Caco-2 (cell line): ENCODE measurements at regions not wholly inside any gene's neighbourhood (a gene's known extent, or its start where the extent isn't known, plus 50 kb on each side); places are given as distances from the start of the nearest gene placed in this dataset.

Source experiments
- BruUV-seq: library from RNA; stranded (reverse); fragments of 400-500 nt; replicated peaks from 2 replicates; lab custom pipeline; 2021; lab: Mats Ljungman, UMichigan
- CTCF ChIA-PET: fragments of 300-600 bp; sonication (Branson Sonifier 250); formaldehyde crosslinking; loops from one replicate; lab custom pipeline; 2022; ENCODE audit warnings: antibody characterized with exemption; lab: Charles Lee
- POLR2A ChIA-PET: fragments of 300-600 bp; sonication (Branson Sonifier 250); formaldehyde crosslinking; loops from one replicate; lab custom pipeline; 2022; ENCODE audit warnings: antibody characterized with exemption; lab: Charles Lee
- DNase-seq, 2 experiments: peaks; one replicate each; pipeline versions ENCODE4 v3.0.0 to v3.0.0-alpha.2; 2020 to 2022
- H3K27me3 ChIP-seq: replicated peaks from 2 replicates; pipeline ENCODE4 v1.6.0; 2011; ENCODE audit warnings: low read length; ENCODE audit not compliant: control insufficient read depth, insufficient read depth
- H3K36me3 ChIP-seq: 2 replicates; pipeline ENCODE4 v1.5.1; 2011; ENCODE audit warnings: low read length; ENCODE audit not compliant: control insufficient read depth, insufficient read depth
- H3K4me1 ChIP-seq: fragments of 250-450 bp; sonication (Bioruptor Pico); 2 replicates; pipeline ENCODE4 v1.5.1; 2020; ENCODE audit warnings: mild to moderate bottlenecking
- H3K4me3 ChIP-seq: 2 replicates; pipeline ENCODE4 v1.5.1; 2011; ENCODE audit warnings: low read depth, mild to moderate bottlenecking, control low read depth, low read length
- H3K9me3 ChIP-seq: fragments of 250-450 bp; sonication (Bioruptor Pico); 2 replicates; pipeline ENCODE4 v1.5.1; 2020; ENCODE audit warnings: mild to moderate bottlenecking, moderate library complexity
- H3K27ac Mint-ChIP-seq: one replicate; pipeline ENCODE4 v1.8.0; 2022; ENCODE audit warnings: mixed read lengths; ENCODE audit not compliant: unreplicated experiment
- H3K27me3 Mint-ChIP-seq: one replicate; pipeline ENCODE4 v1.8.0; 2022; ENCODE audit warnings: mixed read lengths; ENCODE audit not compliant: insufficient read depth, unreplicated experiment
- H3K36me3 Mint-ChIP-seq: one replicate; pipeline ENCODE4 v1.8.0; 2022; ENCODE audit warnings: mild to moderate bottlenecking, mixed read lengths; ENCODE audit not compliant: insufficient read depth, unreplicated experiment
- H3K4me1 Mint-ChIP-seq: one replicate; pipeline ENCODE4 v1.8.0; 2022; ENCODE audit warnings: low read depth, mixed read lengths; ENCODE audit not compliant: unreplicated experiment
- H3K4me3 Mint-ChIP-seq: one replicate; pipeline ENCODE4 v1.8.0; 2022; ENCODE audit warnings: mild to moderate bottlenecking, moderate library complexity, mixed read lengths; ENCODE audit not compliant: unreplicated experiment
- H3K9me3 Mint-ChIP-seq: one replicate; pipeline ENCODE4 v1.8.0; 2022; ENCODE audit warnings: mixed read lengths; ENCODE audit not compliant: unreplicated experiment
- intact Hi-C: fragments of 100-400 bp; cut with micrococcal nuclease; formaldehyde crosslinking; loops from one replicate; pipeline ENCODE4 v1.10.0; 2022; ENCODE audit not compliant: unreplicated experiment
- TF ChIP-seq, protein P1 (sequence below), 2 experiments: fragments of 200-600 bp in 1 of 2; IDR thresholded peaks; 1 replicate in 1 of 2; 2 replicates in 1 of 2; pipeline versions ENCODE4 v1.5.1 to v1.8.0; 2011 to 2022; ENCODE audit warnings: antibody characterized with exemption in 1 of 2, control low read depth in 1 of 2, inconsistent platforms in 1 of 2, low read depth in 1 of 2, low read length in 1 of 2, mild to moderate bottlenecking in 1 of 2, moderate library complexity in 1 of 2; ENCODE audit not compliant: insufficient read depth in 1 of 2, severe bottlenecking in 1 of 2, unreplicated experiment in 1 of 2

DNA sequence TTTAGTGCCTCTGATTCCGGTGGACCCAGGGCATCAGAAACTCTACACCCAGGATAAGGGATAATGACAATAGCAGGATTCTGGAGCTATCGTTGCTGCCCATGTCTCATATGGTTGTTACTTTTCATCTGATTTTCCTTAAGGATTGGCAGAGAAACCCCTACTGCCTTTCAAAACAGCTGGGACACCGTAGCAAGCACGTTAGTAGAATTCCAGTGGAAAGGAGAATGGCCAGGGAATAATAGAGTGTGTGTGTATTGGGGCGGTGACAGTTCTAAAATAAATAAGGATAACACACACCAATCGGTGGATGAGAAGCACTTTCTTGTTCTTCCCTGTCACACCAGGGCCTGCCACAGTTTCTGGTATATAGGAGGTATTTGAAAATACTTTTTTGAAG is 251.8 kb downstream of the HAPSTR1 start:
- Mint-ChIP-seq H3K4me3 (no peak overlapping the region), H3K27ac (no peak overlapping the region), H3K4me1 (no peaks in the 10 kb centered on the region), H3K9me3 (no peaks in the 10 kb centered on the region), H3K27me3 (peaks cover 7% of the 10 kb centered on the region), H3K36me3 (no peaks in the 10 kb centered on the region)
- Histone ChIP-seq H3K4me3 (no peak overlapping the region), H3K36me3 (no peaks in the 10 kb centered on the region), H3K27me3 (no peaks in the 10 kb centered on the region), H3K9me3 (no peaks in the 10 kb centered on the region), H3K4me1 (no peaks in the 10 kb centered on the region)
- intact Hi-C loops, result no loop called here
- TF ChIP-seq, protein P1, sequence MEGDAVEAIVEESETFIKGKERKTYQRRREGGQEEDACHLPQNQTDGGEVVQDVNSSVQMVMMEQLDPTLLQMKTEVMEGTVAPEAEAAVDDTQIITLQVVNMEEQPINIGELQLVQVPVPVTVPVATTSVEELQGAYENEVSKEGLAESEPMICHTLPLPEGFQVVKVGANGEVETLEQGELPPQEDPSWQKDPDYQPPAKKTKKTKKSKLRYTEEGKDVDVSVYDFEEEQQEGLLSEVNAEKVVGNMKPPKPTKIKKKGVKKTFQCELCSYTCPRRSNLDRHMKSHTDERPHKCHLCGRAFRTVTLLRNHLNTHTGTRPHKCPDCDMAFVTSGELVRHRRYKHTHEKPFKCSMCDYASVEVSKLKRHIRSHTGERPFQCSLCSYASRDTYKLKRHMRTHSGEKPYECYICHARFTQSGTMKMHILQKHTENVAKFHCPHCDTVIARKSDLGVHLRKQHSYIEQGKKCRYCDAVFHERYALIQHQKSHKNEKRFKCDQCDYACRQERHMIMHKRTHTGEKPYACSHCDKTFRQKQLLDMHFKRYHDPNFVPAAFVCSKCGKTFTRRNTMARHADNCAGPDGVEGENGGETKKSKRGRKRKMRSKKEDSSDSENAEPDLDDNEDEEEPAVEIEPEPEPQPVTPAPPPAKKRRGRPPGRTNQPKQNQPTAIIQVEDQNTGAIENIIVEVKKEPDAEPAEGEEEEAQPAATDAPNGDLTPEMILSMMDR (IDR thresholded peaks at IDR 0.05; ENCODE audit: insufficient read depth in 1 of 2, low read depth in 1 of 2, low read length in 1 of 2, severe bottlenecking in 1 of 2, unreplicated experiment in 1 of 2), result no peak
- POLR2A ChIA-PET, result no interaction called here
- DNase-seq, result no peak
- CTCF ChIA-PET, result no interaction called here
- BruUV-seq, result no TSS peak

DNA sequence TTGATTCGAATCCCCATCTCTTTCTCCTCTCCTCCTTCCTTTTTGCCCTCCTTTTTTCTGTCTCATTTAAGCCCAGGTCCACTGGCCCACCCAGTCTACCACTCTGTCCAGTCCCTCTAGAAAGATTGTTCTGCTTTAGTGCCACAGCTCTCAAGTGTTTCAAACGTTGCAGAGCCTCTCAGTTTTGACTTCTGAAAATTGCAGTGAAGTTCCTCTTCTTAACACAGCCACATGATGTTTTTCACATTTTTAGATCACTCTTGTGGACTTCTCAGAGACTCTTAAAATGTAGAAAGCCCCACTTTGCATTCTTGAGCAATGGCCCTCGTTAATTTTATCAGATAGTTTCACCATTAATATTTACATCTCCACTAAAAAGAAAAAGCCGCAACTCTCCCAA is 253.1 kb downstream of the HAPSTR1 start:
- no peaks in the 10 kb centered on the region for H3K4me1 ChIP-seq
- CTCF ChIA-PET, result no interaction called here
- no peaks in the 10 kb centered on the region for H3K4me1 Mint-ChIP-seq
- no peaks in the 10 kb centered on the region for H3K9me3 ChIP-seq
- no peak overlapping the region for H3K4me3 ChIP-seq
- POLR2A ChIA-PET, result no interaction called here
- no peak for DNase-seq
- H3K9me3 Mint-ChIP-seq, result no peaks in the 10 kb centered on the region
- no peaks in the 10 kb centered on the region for H3K36me3 ChIP-seq
- no peaks in the 10 kb centered on the region for H3K36me3 Mint-ChIP-seq
- TF ChIP-seq, protein P1 (IDR thresholded peaks at IDR 0.05; ENCODE audit: insufficient read depth in 1 of 2, low read depth in 1 of 2, low read length in 1 of 2, severe bottlenecking in 1 of 2, unreplicated experiment in 1 of 2), result no peak
- H3K27me3 ChIP-seq, result no peaks in the 10 kb centered on the region
- no peak overlapping the region for H3K4me3 Mint-ChIP-seq
- H3K27ac Mint-ChIP-seq, result no peak overlapping the region
- no TSS peak for BruUV-seq
- peaks cover 9% of the 10 kb centered on the region for H3K27me3 Mint-ChIP-seq
- intact Hi-C loops, result no loop called here

GRCh38 chr16:9345046-9345445 is 253.6 kb downstream of the HAPSTR1 start:
- TF ChIP-seq, protein P1 (IDR thresholded peaks at IDR 0.05; ENCODE audit: insufficient read depth in 1 of 2, low read depth in 1 of 2, low read length in 1 of 2, severe bottlenecking in 1 of 2, unreplicated experiment in 1 of 2), result no peak
- BruUV-seq, result no TSS peak
- Histone ChIP-seq H3K4me3 (no peak overlapping the region), H3K9me3 (no peaks in the 10 kb centered on the region), H3K27me3 (no peaks in the 10 kb centered on the region), H3K4me1 (no peaks in the 10 kb centered on the region), H3K36me3 (no peaks in the 10 kb centered on the region)
- H3K4me3 Mint-ChIP-seq, result no peak overlapping the region
- CTCF ChIA-PET, result no interaction called here
- H3K9me3 Mint-ChIP-seq, result no peaks in the 10 kb centered on the region
- intact Hi-C loops, result no loop called here
- POLR2A ChIA-PET, result no interaction called here
- H3K36me3 Mint-ChIP-seq, result no peaks in the 10 kb centered on the region
- no peak for DNase-seq
- no peaks in the 10 kb centered on the region for H3K4me1 Mint-ChIP-seq
- H3K27me3 Mint-ChIP-seq, result peaks cover 9% of the 10 kb centered on the region
- no peak overlapping the region for H3K27ac Mint-ChIP-seq
